GM19239 (cell line): ENCODE measurements at regions not wholly inside any gene's neighbourhood (a gene's known extent, or its start where the extent isn't known, plus 50 kb on each side); places are given as distances from the start of the nearest gene placed in this dataset.

ENCODE experiments used
- DNase-seq: peaks from one replicate; pipeline ENCODE4 v3.0.0; 2011; ENCODE audit warnings: low spot score; ENCODE audit not compliant: insufficient read length
- FAIRE-seq: peaks from 2 replicates; lab custom pipeline; 2011; peaks lifted over from hg19 to GRCh38; lab: Jason Lieb, UNC

GRCh38 chr20:11296951-11297350 lies 620.7 kb upstream of the BTBD3 start:
- DNase-seq, result no peak

DNA sequence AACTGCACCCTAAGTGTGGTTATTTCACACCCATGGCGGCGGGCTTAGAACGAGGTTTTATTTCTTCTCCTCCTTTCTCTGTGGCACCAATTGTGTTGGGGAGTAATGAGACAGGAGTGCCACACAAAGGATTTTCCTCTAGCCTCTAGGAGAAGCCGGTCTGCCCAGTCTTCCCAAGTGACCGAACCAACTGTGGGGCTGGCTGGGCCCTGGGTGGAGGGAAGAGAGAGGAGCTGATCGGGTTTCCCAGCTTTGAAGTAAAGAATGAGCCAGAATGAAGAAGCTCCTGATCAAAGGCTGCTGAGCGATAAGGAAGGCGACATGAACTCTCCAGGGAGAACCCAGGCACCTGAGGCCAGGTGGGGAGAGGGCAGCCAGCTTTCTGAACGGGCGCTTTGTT lies 616.0 kb upstream of the BTBD3 start:
- DNase-seq (no peak), FAIRE-seq (no peak)

More at GRCh38 chr20:11296951-11297350, 620.7 kb upstream of the BTBD3 start:
- no peak for FAIRE-seq

DNA sequence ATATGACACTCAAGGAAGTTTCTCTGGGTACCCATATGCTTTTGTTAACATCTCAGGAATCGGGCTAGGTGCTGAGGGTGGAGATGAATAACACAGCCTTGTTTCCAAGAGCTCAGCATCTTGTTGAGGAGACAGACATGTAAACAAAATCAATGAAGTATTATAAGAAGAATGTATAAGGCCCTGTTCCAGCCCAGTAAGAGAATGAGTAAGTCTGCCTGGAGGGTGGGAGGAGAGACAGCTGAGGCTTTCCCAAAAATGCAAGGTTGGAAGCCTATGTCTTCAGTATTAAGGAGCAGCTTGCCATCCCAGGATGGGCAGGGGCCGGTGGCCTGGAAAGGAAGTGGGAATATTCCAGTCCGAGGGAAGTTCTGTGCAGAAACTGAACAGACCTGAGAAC lies 615.3 kb upstream of the BTBD3 start:
- DNase-seq (no peak), FAIRE-seq (no peak)

- FAIRE-seq (no peak), DNase-seq (no peak)
Observed at GRCh38 chr20:11304795-11305194, 612.9 kb upstream of the BTBD3 start.

DNA sequence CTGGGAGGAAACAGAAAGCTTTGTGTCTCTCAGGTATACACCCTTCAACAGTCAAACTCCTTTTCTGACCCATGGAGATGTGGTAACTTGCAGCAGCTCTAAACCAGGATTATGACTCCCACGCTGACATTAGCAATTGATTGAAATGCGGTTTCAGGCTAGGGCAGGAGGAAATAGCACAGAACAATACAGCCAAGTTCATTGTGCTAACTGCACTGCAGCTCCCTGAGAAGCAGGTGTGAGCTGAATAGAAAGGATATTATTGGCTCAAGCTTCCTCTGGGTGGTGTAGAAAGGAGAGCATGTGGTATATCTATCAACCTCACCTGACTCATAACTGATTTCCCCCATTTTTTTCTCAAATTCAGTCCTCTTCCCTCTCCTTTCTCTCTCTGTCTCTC lies 612.3 kb upstream of the BTBD3 start:
- DNase-seq (no peak), FAIRE-seq (no peak)

GRCh38 chr20:11311659-11312224 lies 606.0 kb upstream of the BTBD3 start:
- DNase-seq (no peak), FAIRE-seq (no peak)

DNA sequence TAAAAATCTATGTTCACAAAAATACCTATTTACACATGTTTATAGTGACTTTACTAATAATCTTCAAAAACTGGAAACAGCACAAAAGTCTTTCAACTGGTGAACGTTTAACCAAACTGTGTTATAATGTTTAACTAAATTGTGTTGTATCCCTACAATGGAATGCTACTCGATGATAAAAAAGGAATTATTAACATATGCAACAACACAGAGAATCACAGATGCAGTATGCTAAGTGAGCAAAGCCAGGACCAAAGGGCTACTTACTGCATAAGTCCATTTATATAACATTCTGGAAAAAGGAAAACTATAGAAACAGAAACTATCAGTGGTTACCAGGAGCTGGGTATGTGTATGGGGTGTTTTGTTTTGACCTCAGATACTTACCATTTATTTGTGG lies 602.2 kb upstream of the BTBD3 start:
- DNase-seq (no peak), FAIRE-seq (no peak)

- DNase-seq, result no peak
Observed at GRCh38 chr20:11316244-11316643, 601.4 kb upstream of the BTBD3 start.

DNA sequence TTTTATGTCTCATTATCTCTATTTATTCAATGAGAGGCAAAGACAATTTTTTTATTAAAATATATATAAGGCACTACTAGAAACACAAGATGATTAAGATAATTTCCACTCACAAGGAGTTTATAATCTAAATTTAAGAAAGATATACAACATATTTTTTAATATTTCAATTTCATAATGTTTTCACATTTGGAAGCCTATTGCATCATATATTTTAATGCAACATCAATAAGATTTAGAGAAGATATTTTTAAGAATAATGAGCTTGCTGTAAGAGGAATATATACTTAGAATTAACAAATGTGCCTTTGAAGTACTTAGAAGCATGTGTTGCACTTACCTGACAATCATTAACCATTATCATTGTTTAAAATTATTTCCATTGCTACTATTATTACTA lies 597.7 kb upstream of the BTBD3 start:
- no peak for FAIRE-seq

More at GRCh38 chr20:11316244-11316643, 601.4 kb upstream of the BTBD3 start:
- no peak for FAIRE-seq

GRCh38 chr20:11323816-11324215 lies 593.9 kb upstream of the BTBD3 start:
- DNase-seq, result no peak
- FAIRE-seq, result no peak

More for the DNA sequence above, 597.7 kb upstream of the BTBD3 start:
- DNase-seq, result no peak

DNA sequence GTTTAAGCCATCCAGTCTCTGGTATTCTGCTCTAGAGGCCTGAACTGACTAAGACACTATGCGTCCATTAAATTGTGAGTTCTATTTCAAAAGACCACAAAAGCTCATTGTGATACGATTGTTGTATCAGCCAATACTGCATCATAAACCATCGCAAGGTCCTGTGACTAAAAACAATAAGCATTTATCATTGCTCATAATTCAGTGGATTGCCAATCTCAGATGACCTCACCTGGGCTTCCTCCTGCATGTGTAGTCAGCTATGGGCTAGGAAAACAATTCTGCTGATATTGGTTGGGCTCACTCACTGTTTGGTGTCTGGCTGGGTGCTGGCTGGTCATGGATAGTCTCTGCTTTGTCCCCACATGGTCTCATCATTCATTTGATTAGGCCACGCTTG lies 592.7 kb upstream of the BTBD3 start:
- no peak for FAIRE-seq
- no peak for DNase-seq

- DNase-seq (no peak), FAIRE-seq (no peak)
Observed at GRCh38 chr20:11328839-11329238, 588.9 kb upstream of the BTBD3 start.

GRCh38 chr20:11329271-11329670 lies 588.4 kb upstream of the BTBD3 start:
- no peak for DNase-seq
- FAIRE-seq, result no peak

- FAIRE-seq, result no peak
Observed at GRCh38 chr20:11331096-11331495, 586.6 kb upstream of the BTBD3 start.

DNA sequence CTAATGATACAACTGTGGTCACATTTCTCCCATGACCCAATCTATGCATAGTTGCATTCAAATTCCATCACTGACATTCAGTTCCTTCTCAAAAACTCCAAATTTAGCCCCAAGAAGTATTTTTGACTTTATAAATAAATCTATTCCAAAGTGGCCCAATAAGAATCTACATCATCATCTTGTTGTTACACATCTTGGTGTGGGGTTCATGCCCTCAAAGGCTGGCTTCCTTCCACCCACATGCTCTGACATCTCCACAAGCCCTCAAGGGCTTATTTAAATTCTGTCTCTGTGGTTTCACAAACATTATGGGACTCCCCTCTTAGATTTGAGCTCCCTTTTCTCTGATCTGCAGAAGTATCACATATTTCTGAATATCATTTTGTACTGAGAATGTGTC lies 585.3 kb upstream of the BTBD3 start:
- FAIRE-seq (no peak), DNase-seq (no peak)

More at GRCh38 chr20:11331096-11331495, 586.6 kb upstream of the BTBD3 start:
- no peak for DNase-seq

GRCh38 chr20:11333634-11334033 lies 584.1 kb upstream of the BTBD3 start:
- FAIRE-seq (no peak), DNase-seq (no peak)

- FAIRE-seq, result no peak
- DNase-seq, result no peak
Observed at GRCh38 chr20:11337361-11338130, 580.1 kb upstream of the BTBD3 start.

- no peak for FAIRE-seq
Observed at GRCh38 chr20:11338496-11339306, 579.0 kb upstream of the BTBD3 start.

GRCh38 chr20:11344939-11345338 lies 572.8 kb upstream of the BTBD3 start:
- FAIRE-seq, result no peak

More at GRCh38 chr20:11338496-11339306, 579.0 kb upstream of the BTBD3 start:
- no peak for DNase-seq

GRCh38 chr20:11347738-11348137 lies 570.0 kb upstream of the BTBD3 start:
- no peak for DNase-seq
- FAIRE-seq, result no peak

More at GRCh38 chr20:11344939-11345338, 572.8 kb upstream of the BTBD3 start:
- DNase-seq, result no peak
